SU-DHL-6 (cell line): ENCODE measurements at regions not wholly inside any gene's neighbourhood (a gene's known extent, or its start where the extent isn't known, plus 50 kb on each side); places are given as distances from the start of the nearest gene placed in this dataset.

ENCODE experiments used
- CTCF ChIP-seq: fragments of 200-600 bp; sonication (generic); IDR thresholded peaks from one replicate; pipeline ENCODE4 v1.5.1; 2017; ENCODE audit warnings: antibody characterized with exemption, mild to moderate bottlenecking, low read length, moderate library complexity; ENCODE audit not compliant: insufficient read depth, poor library complexity, severe bottlenecking
- EZH2phosphoT487 ChIP-seq: fragments of 200-600 bp; sonication (generic), shearing (Covaris generic); conservative IDR thresholded peaks from 2 replicates; pipeline ENCODE4 v1.6.1; 2018; ENCODE audit warnings: mild to moderate bottlenecking, antibody characterized with exemption, low read length, moderate library complexity, mixed read lengths

GRCh38 chr14:49986343-49987014 lies 93.6 kb downstream of the ARF6 start:
- no peak for TF ChIP-seq CTCF
- no peak for TF ChIP-seq EZH2phosphoT487
